Tibial nerve (tissue), 3 donors: ENCODE measurements at regions not wholly inside any gene's neighbourhood (a gene's known extent, or its start where the extent isn't known, plus 50 kb on each side); places are given as distances from the start of the nearest gene placed in this dataset.

ENCODE experiments used
- CTCF ChIP-seq, 5 experiments: fragments of 200-600 bp in 3 of 5; fragments of 450-650 bp in 2 of 5; sonication (generic) in 3 of 5; IDR thresholded peaks; one replicate each; pipeline ENCODE4 v1.5.1; 2016 to 2019; ENCODE audit warnings: antibody characterized with exemption in 5 of 5, mild to moderate bottlenecking in 3 of 5, moderate library complexity in 2 of 5
- POLR2A ChIP-seq, 2 donors: fragments of 450-650 bp; IDR thresholded peaks; one replicate each; pipeline ENCODE4 v1.6.1; 2017; ENCODE audit warnings: antibody characterized with exemption in 2 of 2, mild to moderate bottlenecking in 2 of 2, moderate library complexity in 2 of 2

DNA sequence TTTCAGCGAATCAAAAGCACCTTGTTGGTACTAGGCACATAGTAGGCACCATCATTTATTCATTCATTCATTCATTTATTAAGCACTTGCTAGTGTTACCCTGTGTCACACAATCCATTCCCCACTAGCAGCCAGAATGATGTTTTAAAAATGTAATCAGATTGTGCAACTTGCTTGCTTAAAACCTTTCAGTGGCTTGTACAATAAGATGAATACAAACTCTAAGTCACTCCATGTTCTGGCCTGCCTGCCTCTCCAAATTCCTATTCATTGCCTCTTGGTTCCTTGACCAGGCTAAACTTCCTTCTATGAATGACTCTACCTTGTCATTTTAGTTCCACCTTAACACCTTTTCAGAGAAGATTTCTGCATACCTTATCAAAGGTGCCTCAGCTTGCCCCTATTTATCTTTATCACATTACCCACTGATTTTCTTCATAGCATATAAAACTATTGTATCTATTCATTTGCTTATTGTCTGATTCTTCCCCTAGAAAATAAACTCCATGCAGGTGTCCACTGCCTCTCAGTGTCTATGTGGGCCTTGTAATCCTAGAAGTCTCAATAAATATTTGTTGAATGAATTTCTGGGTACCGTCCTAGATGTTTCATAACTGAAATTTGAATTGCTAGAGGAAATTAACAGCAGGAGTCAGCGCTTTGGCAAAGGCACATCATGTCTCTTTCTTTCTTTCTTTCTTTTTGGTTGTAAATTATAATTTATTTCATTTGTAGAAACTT lies 169.5 kb downstream of the TMEM26 start:
- TF ChIP-seq CTCF (IDR thresholded peaks at IDR 0.05) (no peak), POLR2A (IDR thresholded peaks at IDR 0.05) (no peak)
